ENCODE measurements at regions not wholly inside any gene's neighbourhood (a gene's known extent, or its start where the extent isn't known, plus 50 kb on each side); places are given as distances from the start of the nearest gene placed in this dataset.
"Not testable (repeated sequence)": the region's sequence is repeated elsewhere in the genome, so short reads cannot be mapped to it uniquely, and the experiment has no call there.

GRCh38 chr13:99756281-99756680 is 215.3 kb downstream of the ZIC5 start:
- ChIA-PET CTCF (interaction anchor here (1.2 kb wide), 1 partner anchor 10 kb away, joined by 5 read pairs; no protein-coding TSS in a partner anchor), POLR2A (interaction anchor here (1.0 kb wide), 1 partner anchor 9 kb away, joined by 4 read pairs; no protein-coding TSS in a partner anchor)
- TF ChIP-seq ETV6 (CRISPR knock-in tag; IDR thresholded peaks at IDR 0.05) (no peak), USF1 (CRISPR knock-in tag; IDR thresholded peaks at IDR 0.05) (no peak), CDX4 (CRISPR knock-in tag; IDR thresholded peaks at IDR 0.05; ENCODE audit: borderline replicate concordance) (no peak), NR2C2 (CRISPR knock-in tag; IDR thresholded peaks at IDR 0.05) (no peak), ZMAT4 (CRISPR knock-in tag; IDR thresholded peaks at IDR 0.05) (no peak), NR3C1 (CRISPR knock-in tag; conservative IDR thresholded peaks at IDR 0.05; ENCODE audit: low read depth) (no peak), ZNF396 (CRISPR knock-in tag; IDR thresholded peaks at IDR 0.05; ENCODE audit: borderline replicate concordance) (no peak), E2F4 (CRISPR knock-in tag; IDR thresholded peaks at IDR 0.05; ENCODE audit: borderline replicate concordance, low read depth) (no peak), JUN (CRISPR knock-in tag; IDR thresholded peaks at IDR 0.05) (no peak), ZSCAN18 (CRISPR knock-in tag; IDR thresholded peaks at IDR 0.05) (no peak), SMAD4 (CRISPR knock-in tag; IDR thresholded peaks at IDR 0.05) (no peak), IRF1 (CRISPR knock-in tag; IDR thresholded peaks at IDR 0.05) (no peak), AR (CRISPR knock-in tag; IDR thresholded peaks at IDR 0.05) (no peak)
- Mint-ChIP-seq H3K9me3 (peaks cover 33% of the 10 kb centered on the region), H3K27me3 (ENCODE audit: low read depth) (peaks cover 4% of the 10 kb centered on the region; the same call in 1 of the 2 replicates), H3K36me3 (peaks cover 42% of the 10 kb centered on the region), H3K4me3 (no peak overlapping the region), H3K4me1 (peaks cover 15% of the 10 kb centered on the region), H3K27ac (peak overlapping the region; percentile 83; the same call in 1 of the 2 replicates)
- ATAC-seq, result no peak
- no peak for DNase-seq (ENCODE audit: low spot score)

- ChIA-PET CTCF (interaction anchor here (0.6 to 0.8 kb wide), 2 partner anchors 8 to 11 kb away, joined by 3 to 6 read pairs; no protein-coding TSS in a partner anchor), POLR2A (interaction anchor here (0.7 kb wide), 1 partner anchor 115 kb away, joined by 3 read pairs; no protein-coding TSS in a partner anchor)
- H3K4me3 Mint-ChIP-seq; ATAC-seq; H3K27me3 Mint-ChIP-seq (ENCODE audit: low read depth); DNase-seq (ENCODE audit: low spot score); H3K27ac Mint-ChIP-seq: not testable (repeated sequence)
- Mint-ChIP-seq H3K4me1 (peaks cover 18% of the 10 kb centered on the region), H3K36me3 (peaks cover 33% of the 10 kb centered on the region), H3K9me3 (peaks cover 17% of the 10 kb centered on the region)
- peak; percentile 81; the same call in 1 of the 2 replicates for TF ChIP-seq ZNF121 (CRISPR knock-in tag; IDR thresholded peaks at IDR 0.05)
Measured at GRCh38 chr13:99754750-99755149, 216.8 kb downstream of the ZIC5 start.
